Occipital lobe (tissue), 1 donor: ENCODE measurements at regions not wholly inside any gene's neighbourhood (a gene's known extent, or its start where the extent isn't known, plus 50 kb on each side); places are given as distances from the start of the nearest gene placed in this dataset.

Experiments
- DNase-seq: peaks from one replicate; lab custom pipeline; 2025; lab: John Stamatoyannopoulos, UW

DNA sequence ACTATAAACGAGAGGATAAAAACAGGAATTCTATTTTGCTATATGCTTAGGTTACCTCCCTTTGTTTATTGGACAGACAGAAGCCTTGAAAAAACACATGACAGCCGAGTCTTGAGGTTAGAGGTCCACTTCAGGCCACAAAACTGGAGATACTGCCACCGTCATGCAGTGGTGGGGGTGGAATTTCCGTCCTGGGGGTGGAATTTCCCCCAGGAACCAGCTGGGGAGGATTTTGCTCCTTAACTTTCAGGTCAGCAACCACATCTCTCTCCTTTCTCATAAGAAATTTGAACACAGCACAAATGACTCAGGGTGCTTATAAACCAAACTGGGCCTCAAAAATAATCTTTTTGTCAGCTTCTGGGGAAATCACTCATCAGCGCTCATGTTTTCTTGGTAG lies 545.8 kb upstream of the ADAMTS9 start:
- no peak for DNase-seq

DNA sequence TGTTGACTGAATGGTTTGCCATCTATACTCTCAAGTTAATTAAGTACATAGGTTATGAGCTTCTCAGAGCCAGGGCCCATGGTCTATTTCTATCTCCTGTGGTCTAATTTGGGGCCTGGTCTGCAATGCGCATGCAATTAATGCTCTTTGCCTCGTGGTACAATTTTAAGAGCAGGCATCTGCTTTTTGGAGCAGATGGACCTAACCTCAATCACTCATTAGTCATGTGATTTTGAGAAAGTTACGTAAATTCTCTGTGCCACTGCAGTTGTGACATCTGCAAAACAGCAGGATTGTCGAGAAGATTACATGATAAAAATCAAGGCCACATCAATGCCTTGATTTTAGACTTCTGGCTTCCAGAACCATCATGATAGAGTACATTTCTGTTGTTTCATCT lies 543.7 kb upstream of the ADAMTS9 start:
- DNase-seq, result no peak

DNA sequence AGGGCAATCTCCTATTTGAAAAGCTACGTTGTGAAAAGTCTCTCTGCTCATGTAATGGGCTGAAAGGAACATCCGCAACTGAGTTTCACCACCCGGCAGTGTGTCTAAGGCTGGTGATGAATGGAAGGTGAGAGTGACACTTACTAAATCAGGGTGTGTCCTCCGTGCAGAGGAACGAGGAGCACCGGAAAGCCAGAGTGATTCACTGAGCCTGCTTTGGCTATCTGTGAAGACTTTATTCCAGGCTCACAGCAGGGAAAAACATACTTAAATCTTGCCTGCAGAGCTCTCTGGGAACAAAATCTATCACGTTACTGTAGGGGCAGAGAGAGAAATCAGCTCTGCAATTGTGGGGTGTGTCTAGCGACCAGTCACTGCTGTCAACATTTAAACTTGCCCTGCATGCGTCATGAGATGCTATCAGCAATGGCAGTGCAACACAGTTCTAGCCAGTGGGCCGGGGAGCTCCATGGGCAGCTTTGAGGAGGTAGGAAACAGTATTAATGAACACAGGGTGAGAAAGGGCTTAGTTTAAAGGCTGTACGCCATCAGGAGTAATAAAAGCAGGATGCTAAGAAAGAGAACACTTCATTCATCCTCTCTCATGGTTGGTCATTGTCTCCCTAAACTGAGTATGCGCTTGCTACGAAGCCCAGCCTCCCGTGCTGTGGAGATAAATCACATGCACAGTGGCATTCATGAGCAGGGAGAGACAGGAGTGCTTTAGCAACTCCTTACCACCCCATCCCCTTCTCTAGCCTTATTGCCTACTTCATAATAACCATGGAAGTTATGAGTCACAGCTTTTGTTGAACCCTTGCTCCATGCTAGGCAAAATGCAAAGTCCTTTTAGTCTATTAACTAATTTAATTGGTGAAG lies 542.7 kb upstream of the ADAMTS9 start:
- DNase-seq, result no peak

GRCh38 chr3:65226287-65226686 lies 538.5 kb upstream of the ADAMTS9 start:
- no peak for DNase-seq

- no peak for DNase-seq
These were observed 522.4 kb upstream of the ADAMTS9 start for GRCh38 chr3:65210026-65210814.

DNA sequence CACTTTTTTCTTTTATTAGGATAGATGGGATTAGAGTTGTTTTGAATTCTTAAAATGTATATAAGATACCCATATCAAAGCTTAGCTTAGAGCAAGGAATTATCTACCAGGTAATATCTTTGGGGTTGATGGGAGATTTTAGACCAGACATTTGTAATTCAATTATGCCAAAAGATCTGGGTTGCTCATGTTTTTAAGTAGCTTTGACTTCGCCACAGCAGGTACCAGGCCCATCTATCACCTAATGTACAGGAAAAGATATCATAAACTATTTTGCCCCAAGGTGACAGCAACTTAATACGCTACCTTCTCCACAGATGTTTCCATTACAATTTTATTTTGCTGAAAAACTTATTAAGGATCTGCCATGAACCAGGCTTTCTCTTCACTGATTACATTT lies 514.6 kb upstream of the ADAMTS9 start:
- no peak for DNase-seq

DNA sequence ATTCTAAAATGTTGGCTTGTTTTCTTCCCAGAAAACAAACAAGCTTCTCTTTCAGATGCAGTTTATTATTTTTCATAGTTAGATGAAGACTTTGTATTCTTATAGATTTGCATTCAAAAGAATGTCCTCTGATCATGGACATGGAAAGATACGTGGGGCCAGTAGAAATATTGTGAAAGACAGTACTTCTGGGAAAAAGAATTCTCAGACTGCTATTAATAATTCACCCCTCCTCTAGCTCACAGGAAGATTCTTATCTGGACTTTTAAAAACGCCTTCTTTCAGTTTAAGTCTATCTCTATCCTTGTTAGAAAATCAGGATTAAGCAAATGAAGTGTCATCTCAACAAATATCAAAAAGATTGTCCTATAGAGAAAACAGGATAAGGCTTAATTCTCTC lies 514.1 kb upstream of the ADAMTS9 start:
- DNase-seq, result no peak

DNA sequence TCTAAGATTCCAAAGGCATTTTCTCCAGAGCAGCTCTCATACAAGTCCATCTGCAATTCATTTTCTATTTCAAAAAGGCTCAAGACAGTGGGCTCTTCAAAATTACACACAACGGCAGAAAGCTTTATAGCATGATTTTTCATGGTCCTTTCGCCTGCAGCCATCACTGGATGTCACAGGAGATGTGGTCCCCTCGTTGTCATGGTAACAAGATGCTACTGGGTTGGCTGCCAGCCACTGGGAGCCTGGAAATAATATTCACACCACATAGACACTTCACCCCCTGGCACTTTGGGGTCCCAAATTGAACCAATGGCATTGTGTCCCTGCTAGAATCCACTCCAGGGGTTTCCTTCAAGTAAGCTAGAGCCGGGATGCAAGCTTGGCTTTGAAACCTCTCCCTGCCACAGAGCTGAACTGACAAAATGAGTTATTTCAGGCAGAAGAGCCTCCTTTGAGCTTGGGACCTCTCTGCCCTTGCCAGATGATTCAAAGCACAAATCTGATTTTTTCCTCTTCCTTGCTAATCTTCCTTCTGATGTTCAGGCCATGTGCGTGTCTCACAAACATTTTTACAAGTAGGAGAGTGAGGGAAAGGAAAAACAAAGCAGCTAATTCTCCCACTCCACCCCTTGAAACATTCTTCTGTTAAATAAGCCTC lies 512.6 kb upstream of the ADAMTS9 start:
- no peak for DNase-seq

GRCh38 chr3:65196663-65197062 lies 508.9 kb upstream of the ADAMTS9 start:
- DNase-seq, result no peak

DNA sequence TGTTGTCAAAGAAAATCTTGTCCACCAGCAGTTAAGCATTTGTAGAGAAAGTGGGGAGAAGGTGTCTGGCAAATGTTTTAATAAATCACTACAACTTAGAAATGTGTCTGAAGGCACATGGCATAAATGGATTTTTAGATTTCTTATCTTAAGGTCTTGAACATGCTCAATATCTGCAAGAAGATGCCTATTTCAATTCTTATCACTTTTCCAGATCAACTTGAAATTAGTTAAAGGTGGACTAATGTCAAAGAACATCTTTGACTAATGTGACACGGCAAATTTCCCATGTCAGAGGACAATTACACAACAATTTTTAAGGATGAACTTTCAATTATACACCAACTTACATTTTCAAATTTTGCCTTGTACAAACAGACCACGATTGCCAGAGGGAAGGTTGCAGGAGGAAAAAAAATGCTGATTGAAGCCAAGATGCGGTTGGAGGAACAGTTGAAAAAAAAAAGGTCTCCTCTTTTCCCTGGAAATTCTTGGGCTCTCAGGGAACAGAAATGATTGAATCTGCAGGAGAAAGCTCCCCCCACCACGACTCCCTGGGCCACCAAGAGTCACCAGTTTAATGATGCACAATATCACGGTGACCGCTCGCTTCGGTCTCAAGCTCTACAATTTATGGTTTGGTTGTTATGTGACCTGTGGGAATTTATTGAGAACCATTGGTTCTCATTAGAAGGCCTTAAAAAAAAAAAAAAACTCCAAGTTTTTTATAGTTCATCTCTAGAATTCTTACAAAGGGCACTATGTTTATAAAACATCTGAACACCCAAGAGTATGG lies 507.6 kb upstream of the ADAMTS9 start:
- no peak for DNase-seq

DNA sequence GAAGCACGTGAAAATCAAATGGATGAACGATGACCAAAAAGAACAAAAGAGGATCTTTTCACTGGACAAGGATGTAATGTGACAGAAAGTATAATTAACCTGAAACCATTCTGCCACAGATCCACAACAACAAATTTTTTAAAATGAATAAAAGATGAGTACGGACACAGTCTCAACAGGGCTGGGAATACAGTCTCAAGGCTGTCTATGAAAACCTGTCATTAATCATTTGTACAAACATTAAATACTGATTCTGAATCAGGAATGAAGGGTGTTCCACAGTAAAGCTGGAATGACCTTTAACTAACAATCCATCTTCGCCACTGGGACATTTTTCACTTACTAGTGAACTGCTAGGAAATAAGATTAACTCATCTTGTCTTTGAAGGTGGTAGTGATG lies 506.9 kb upstream of the ADAMTS9 start:
- DNase-seq, result no peak

- DNase-seq, result no peak
These were observed 506.4 kb upstream of the ADAMTS9 start for GRCh38 chr3:65194047-65194714.

DNA sequence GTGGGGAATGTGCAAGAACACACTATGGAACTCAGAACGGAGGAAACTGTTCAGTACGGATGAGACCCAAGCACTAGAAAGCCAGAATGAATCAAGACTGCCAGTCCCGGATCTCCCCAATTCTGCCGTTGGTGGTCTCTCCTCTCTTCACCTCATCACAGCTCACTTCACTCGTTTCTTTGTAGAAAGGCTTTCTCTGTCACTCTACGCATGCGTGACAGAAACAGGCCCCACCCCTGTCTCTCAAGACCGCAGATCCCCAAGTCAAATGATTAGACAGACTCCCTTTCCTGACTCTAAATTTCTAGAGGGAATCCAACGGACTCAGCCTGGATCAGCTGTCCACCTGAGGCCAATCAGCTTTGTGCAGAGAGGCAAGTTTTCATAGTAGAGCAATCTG lies 505.7 kb upstream of the ADAMTS9 start:
- DNase-seq, result no peak

GRCh38 chr3:65190111-65190510 lies 502.3 kb upstream of the ADAMTS9 start:
- DNase-seq, result no peak

GRCh38 chr3:65186268-65186667 lies 498.5 kb upstream of the ADAMTS9 start:
- no peak for DNase-seq

GRCh38 chr3:65182682-65183081 lies 494.9 kb upstream of the ADAMTS9 start:
- DNase-seq, result no peak

DNA sequence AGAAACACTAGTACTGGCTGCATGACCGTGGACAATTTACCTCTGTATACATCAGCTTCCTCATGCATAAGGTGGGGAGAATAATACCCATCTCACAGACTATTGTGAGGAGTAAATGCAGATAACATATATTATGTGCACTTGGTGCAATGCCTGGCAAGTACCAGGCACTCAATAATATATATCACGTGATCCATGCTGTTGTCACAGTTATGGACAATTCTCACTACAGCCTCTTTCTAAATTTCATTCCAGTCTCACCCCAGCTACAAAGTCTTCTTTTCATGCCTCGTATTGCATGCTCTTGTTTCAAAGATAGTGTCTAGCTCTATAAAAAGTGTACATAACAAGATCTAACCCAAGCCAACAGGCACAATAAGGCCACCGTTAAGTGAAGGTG lies 494.3 kb upstream of the ADAMTS9 start:
- DNase-seq, result no peak

- no peak for DNase-seq
These were observed 493.6 kb upstream of the ADAMTS9 start for GRCh38 chr3:65181391-65181871.

GRCh38 chr3:65178703-65179102 lies 490.9 kb upstream of the ADAMTS9 start:
- no peak for DNase-seq

DNA sequence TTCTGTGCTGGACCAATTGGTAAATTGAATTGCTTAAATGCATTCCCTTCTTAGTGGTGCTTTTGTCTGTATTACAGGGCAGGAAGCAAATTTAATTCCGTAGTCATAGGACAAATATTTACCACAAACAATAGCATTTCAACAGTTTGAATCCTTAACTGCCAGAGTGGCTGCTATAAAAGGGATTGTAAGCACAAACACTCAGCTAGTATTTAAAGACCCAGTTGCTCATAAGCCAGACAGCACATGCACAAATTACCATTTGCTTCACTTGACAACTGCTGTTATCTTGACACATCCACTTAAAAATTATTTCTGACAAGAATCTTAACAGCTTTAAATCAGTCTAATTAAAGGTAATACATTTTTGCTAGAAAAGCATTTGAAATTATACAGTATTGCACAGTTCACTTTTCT lies 490.2 kb upstream of the ADAMTS9 start:
- no peak for DNase-seq

- DNase-seq, result no peak
These were observed 486.9 kb upstream of the ADAMTS9 start for GRCh38 chr3:65174713-65175112.
